GM18519 (cell line): ENCODE measurements at regions not wholly inside any gene's neighbourhood (a gene's known extent, or its start where the extent isn't known, plus 50 kb on each side); places are given as distances from the start of the nearest gene placed in this dataset.

ENCODE experiments used
- ATAC-seq: cut with Tn5 transposase; IDR thresholded peaks from one replicate; pipeline ENCODE4 v1.9.1; 2021; ENCODE audit warnings: mild to moderate bottlenecking, moderate library complexity; ENCODE audit not compliant: unreplicated experiment, low FRiP score

DNA sequence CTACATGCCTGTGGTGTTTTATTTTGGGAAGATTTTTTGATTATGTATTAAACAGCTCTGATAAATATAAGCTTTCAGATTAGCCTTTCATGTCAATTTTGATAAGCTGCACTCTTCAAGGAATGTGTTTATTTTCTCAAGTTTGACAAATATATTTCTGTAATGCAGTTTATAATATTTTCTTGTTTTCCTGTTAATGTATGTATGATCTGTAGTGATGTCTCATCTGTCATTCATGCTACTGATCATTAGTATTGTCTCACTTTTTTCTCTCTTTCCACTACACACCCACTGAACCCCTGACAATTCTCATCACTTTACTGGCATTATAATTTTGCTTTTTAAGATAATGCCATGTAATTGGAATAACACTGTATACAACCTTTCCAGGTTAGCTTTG lies 100.9 kb downstream of the TMEM18 start:
- ATAC-seq = no peak

DNA sequence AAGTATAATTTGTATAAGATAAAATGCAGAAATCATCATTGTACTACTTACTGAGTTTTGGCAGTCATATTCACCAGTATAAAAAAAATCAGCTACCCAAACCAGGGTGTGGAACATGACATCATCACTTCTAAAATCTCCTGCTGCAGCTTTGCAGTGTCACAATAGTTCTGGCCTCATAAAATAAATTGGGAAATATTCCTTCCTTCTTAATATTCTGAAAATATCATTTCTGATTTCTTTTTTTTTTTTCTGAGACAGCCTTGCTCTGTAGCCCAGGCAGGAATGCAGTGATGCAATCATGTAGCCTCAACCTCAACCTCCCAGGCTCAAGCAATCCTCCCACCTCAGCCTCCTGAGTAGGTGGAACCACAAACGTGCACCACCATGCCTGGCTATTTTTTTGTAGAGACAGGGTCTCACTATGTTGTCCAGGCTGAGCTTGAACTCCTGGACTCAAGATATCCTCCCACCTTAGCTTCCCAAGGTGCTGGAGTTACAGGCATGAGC lies 101.4 kb downstream of the TMEM18 start:
- ATAC-seq = no peak

DNA sequence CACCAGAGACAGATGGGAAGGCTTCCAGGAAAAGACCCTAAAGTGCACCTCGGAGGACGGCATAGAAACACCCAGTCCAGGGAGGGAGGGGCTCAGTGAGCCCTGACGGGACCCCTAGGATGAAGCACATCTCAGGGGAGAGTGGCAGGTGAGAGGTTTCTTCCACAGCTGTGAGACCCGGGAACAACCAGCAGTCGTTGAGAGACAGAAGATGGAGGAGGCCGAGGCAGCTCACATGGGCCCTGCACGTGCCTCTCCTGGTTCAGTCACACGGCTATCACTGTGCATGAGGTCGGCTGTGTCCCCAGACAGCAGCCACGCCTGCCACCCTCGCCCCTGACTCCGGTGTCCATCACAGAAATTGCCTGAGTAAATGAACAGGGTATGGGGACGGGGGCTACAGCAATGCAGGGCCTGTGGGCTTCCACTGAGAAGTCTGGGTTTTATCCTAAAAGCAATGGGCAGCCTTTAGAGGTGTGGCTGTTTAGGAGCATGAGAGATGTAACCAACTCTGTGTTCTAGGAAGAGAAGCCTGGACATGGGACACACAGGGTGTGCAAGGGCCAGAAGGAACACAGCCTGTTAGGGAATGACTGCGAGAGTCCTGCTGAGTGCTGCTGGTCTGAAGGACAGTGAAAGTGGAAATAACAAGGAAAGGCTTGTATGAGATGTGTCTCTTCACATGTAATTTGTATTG lies 102.0 kb downstream of the TMEM18 start:
- ATAC-seq = no peak

GRCh38 chr2:573805-574392 lies 103.3 kb downstream of the TMEM18 start:
- ATAC-seq = no peak

- no peak for ATAC-seq
Observed at GRCh38 chr2:573025-573424, 104.2 kb downstream of the TMEM18 start.

DNA sequence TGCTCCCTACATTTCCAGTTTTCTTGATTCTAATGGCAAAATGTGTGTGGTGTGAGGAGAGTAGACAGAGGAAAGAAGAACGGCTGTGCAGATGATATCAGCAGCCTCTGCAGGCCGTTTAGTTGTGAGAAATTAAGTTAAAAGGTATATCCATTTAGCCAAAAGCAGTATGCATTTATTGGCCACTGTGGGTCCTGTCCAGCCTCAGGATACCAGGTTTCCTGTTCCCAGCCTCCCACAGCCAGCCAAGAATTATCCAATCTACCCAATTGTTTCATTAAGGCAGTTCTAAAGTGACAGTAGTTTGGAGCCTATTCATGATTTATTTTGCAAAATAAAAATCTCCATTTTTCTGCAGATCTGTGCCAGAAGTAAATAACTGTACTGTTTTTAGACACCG lies 107.5 kb downstream of the TMEM18 start:
- ATAC-seq = no peak

GRCh38 chr2:568639-569235 lies 108.5 kb downstream of the TMEM18 start:
- ATAC-seq = no peak

GRCh38 chr2:567865-568638 lies 109.2 kb downstream of the TMEM18 start:
- no peak for ATAC-seq

- no peak for ATAC-seq
Observed at GRCh38 chr2:567496-567864, 109.7 kb downstream of the TMEM18 start.

- no peak for ATAC-seq
Observed at GRCh38 chr2:566379-567313, 110.6 kb downstream of the TMEM18 start.

DNA sequence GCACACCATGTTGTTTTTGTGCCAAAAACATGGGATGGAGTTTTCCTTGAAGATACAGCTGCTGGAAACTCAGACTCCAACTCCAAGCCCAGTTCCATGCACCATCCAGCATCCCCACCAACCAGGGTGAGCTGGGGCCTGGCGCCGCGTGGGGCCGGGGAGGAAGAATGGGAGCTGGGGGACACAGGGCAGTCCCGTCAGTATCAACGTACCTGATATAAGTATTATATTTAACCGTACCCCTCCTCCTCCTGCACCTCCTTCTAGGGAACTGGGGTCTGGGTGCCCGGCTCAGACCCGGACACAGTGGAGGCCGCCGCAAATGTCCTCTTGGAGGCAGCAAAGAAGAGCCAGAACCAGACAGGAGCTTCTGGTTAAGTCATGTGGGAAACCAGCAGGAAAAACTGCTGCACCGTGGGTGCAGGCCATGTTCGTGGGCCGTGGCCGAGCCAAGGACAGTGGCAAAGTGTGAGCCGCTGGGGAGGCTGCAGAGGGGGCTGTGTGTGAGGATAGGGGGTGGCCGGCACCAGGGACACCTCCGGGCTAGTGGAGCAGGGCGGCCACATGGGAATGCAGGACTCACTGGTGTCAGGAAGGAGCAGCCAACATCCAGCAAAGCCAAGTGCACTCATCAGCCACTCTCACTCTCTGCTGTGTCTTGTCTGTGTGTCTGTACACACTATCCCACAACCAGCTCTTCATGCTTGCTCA lies 112.6 kb downstream of the TMEM18 start:
- no peak for ATAC-seq

- no peak for ATAC-seq
Observed at GRCh38 chr2:563512-563911, 113.7 kb downstream of the TMEM18 start.

GRCh38 chr2:562391-563364 lies 114.5 kb downstream of the TMEM18 start:
- no peak for ATAC-seq

DNA sequence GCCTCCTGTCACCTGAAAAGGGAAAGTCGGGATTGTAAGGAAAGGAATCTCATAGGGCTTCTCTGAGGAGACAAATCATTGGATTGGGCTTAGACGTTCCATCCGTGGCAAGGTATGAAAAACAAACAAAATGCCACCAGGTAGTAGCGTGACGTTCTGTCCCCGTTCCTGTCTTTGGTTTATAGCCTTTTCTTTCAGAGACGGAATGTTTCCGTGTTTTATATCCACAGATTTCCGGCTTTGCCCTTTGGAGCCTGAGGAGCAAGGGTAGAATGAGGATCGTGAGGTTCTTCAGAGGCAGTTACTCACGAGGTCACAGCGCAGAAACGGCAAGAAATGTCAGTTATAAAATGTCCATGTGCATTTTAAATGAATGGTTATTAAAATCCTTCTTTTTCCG lies 118.3 kb downstream of the TMEM18 start:
- ATAC-seq = no peak

- ATAC-seq = no peak
Observed at GRCh38 chr2:558302-558642, 118.9 kb downstream of the TMEM18 start.

GRCh38 chr2:557635-558301 lies 119.4 kb downstream of the TMEM18 start:
- no peak for ATAC-seq

DNA sequence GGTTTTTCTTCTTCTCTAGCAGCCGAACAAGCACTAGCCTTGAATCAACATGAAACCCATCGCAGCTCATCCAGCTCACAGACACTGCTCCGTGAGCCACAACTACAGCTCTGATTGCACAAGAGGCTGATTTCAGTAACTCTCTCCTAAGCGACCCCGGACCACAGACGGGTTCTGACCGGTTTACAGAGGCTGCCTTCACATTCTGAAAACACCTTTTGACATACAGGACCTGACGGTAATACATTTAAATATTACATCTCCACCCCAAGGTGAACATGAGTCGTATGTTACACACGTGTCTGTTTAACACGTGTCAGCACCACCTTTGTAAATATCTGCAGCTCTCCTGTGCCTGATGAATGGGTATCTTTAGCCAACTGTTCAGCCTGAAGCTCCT lies 120.7 kb downstream of the TMEM18 start:
- ATAC-seq = no peak
